ENCODE measurements at regions not wholly inside any gene's neighbourhood (a gene's known extent, or its start where the extent isn't known, plus 50 kb on each side); places are given as distances from the start of the nearest gene placed in this dataset.
"Not testable (repeated sequence)": the region's sequence is repeated elsewhere in the genome, so short reads cannot be mapped to it uniquely, and the experiment has no call there.

GRCh38 chrX:75593186-75593585 is 70.3 kb upstream of the ZDHHC15 start:
- not testable (repeated sequence) for TF ChIP-seq CTCF, POLR2A (IDR thresholded peaks at IDR 0.05)

Measured in body of pancreas (tissue), 4 donors.